ENCODE measurements at regions not wholly inside any gene's neighbourhood (a gene's known extent, or its start where the extent isn't known, plus 50 kb on each side); places are given as distances from the start of the nearest gene placed in this dataset.
"Not testable (repeated sequence)": the region's sequence is repeated elsewhere in the genome, so short reads cannot be mapped to it uniquely, and the experiment has no call there.

DNA sequence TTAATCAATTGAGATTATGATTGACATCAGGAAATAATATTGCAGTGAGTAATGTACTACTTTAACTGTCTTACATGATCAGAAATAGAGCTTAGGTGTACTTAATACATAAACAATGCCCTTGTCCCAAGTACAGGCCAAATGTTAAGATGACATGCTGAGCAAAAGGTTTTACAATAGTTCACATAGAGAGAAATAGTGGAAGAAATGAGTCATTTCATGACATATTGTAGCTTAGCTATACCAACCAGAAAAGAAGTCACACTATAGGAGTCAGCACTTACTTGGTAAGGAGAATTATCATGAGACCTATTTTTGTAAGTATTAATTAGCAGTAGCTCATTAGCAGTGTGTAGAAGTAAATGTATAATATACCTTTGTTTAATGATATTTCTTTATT, 96.4 kb upstream of the NANOGP8 start:
- no peak overlapping the region for H3K4me3 ChIP-seq (ENCODE audit: low read depth in 1 of 2, low read length in 2 of 2)
- no peak overlapping the region for H3K27ac ChIP-seq (ENCODE audit: low read depth, low read length)
- H3K36me3 ChIP-seq (ENCODE audit: insufficient read depth, low read length), result no peaks in the 10 kb centered on the region
- no peak overlapping the region for H3K9ac ChIP-seq (ENCODE audit: low read length)
- peaks cover 4% of the 10 kb centered on the region for H3K4me1 ChIP-seq (ENCODE audit: insufficient read depth, low read length)
- H3K9me3 ChIP-seq (ENCODE audit: low read length), result no peaks in the 10 kb centered on the region
- no peaks in the 10 kb centered on the region for H3K27me3 ChIP-seq (ENCODE audit: control insufficient read depth in 1 of 2, insufficient read depth in 2 of 2, low read length in 2 of 2)

DNA sequence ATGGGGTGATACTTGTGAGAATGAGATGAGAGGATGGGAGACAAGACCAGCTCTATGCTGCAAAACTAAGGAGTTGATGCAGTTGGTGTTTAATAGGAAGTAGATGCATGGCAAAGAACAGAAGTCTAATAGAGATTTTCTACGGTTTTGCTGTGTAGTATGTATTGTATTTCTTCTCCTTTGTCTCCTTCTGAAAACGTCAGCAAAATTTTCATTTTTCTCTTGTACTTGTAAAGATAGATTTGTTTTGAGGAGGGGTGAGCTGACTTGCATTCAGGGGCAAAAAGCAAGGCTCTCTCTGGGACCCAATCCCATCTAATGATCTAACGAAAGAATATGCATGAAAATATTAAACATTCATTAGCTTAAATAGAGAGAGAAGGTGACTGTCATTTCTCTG, 94.6 kb upstream of the NANOGP8 start:
- H3K27ac ChIP-seq (ENCODE audit: low read depth, low read length), result no peak overlapping the region
- no peaks in the 10 kb centered on the region for H3K4me1 ChIP-seq (ENCODE audit: insufficient read depth, low read length)
- no peaks in the 10 kb centered on the region for H3K27me3 ChIP-seq (ENCODE audit: control insufficient read depth in 1 of 2, insufficient read depth in 2 of 2, low read length in 2 of 2)
- H3K9me3 ChIP-seq (ENCODE audit: low read length), result no peaks in the 10 kb centered on the region
- H3K9ac ChIP-seq (ENCODE audit: low read length), result no peak overlapping the region
- no peaks in the 10 kb centered on the region for H3K36me3 ChIP-seq (ENCODE audit: insufficient read depth, low read length)
- no peak overlapping the region for H3K4me3 ChIP-seq (ENCODE audit: low read depth in 1 of 2, low read length in 2 of 2)

GRCh38 chr15:35178186-35178585, 93.1 kb upstream of the NANOGP8 start:
- H3K27me3 ChIP-seq (ENCODE audit: control insufficient read depth in 1 of 2, insufficient read depth in 2 of 2, low read length in 2 of 2), result not testable (repeated sequence)

GRCh38 chr15:35174948-35175347, 89.9 kb upstream of the NANOGP8 start:
- no peaks in the 10 kb centered on the region for H3K36me3 ChIP-seq (ENCODE audit: insufficient read depth, low read length)

More at GRCh38 chr15:35178186-35178585, 93.1 kb upstream of the NANOGP8 start:
- not testable (repeated sequence) for H3K27ac ChIP-seq (ENCODE audit: low read depth, low read length); H3K4me3 ChIP-seq (ENCODE audit: low read depth in 1 of 2, low read length in 2 of 2); H3K36me3 ChIP-seq (ENCODE audit: insufficient read depth, low read length); H3K9me3 ChIP-seq (ENCODE audit: low read length); H3K9ac ChIP-seq (ENCODE audit: low read length); H3K4me1 ChIP-seq (ENCODE audit: insufficient read depth, low read length)

GRCh38 chr15:35173444-35174118, 88.5 kb upstream of the NANOGP8 start:
- Histone ChIP-seq H3K4me3 (ENCODE audit: low read depth in 1 of 2, low read length in 2 of 2) (no peak overlapping the region), H3K4me1 (ENCODE audit: insufficient read depth, low read length) (no peaks in the 10 kb centered on the region), H3K9ac (ENCODE audit: low read length) (no peak overlapping the region), H3K27me3 (ENCODE audit: control insufficient read depth in 1 of 2, insufficient read depth in 2 of 2, low read length in 2 of 2) (no peaks in the 10 kb centered on the region), H3K36me3 (ENCODE audit: insufficient read depth, low read length) (no peaks in the 10 kb centered on the region), H3K27ac (ENCODE audit: low read depth, low read length) (no peak overlapping the region), H3K9me3 (ENCODE audit: low read length) (no peaks in the 10 kb centered on the region)

More at GRCh38 chr15:35174948-35175347, 89.9 kb upstream of the NANOGP8 start:
- Histone ChIP-seq H3K27me3 (ENCODE audit: control insufficient read depth in 1 of 2, insufficient read depth in 2 of 2, low read length in 2 of 2) (no peaks in the 10 kb centered on the region), H3K9me3 (ENCODE audit: low read length) (no peaks in the 10 kb centered on the region), H3K27ac (ENCODE audit: low read depth, low read length) (no peak overlapping the region), H3K4me1 (ENCODE audit: insufficient read depth, low read length) (no peaks in the 10 kb centered on the region), H3K4me3 (ENCODE audit: low read depth in 1 of 2, low read length in 2 of 2) (no peak overlapping the region), H3K9ac (ENCODE audit: low read length) (no peak overlapping the region)

DNA sequence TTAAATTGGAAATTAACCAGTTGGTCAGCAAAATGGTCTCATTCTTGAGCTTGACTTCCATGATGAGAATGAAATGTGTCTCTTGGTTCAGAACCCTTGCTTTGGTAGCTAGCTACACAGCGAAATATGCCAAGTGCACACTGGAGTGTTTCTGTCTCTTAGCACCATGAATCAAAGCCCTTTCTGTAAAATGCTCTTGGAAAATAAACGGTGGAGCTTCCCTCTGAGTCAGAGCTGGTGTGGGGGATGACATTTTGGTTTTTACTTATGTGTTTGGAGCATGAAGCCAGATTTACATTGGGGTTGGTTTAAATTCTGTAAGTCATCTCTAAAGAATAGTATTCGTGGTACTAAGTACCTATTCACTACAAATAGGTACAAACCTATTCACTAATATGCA, 85.1 kb upstream of the NANOGP8 start:
- no peaks in the 10 kb centered on the region for H3K36me3 ChIP-seq (ENCODE audit: insufficient read depth, low read length)
- no peaks in the 10 kb centered on the region for H3K27me3 ChIP-seq (ENCODE audit: control insufficient read depth in 1 of 2, insufficient read depth in 2 of 2, low read length in 2 of 2)
- H3K9ac ChIP-seq (ENCODE audit: low read length), result no peak overlapping the region
- no peak overlapping the region for H3K4me3 ChIP-seq (ENCODE audit: low read depth in 1 of 2, low read length in 2 of 2)
- no peaks in the 10 kb centered on the region for H3K4me1 ChIP-seq (ENCODE audit: insufficient read depth, low read length)
- H3K27ac ChIP-seq (ENCODE audit: low read depth, low read length), result no peak overlapping the region
- H3K9me3 ChIP-seq (ENCODE audit: low read length), result no peaks in the 10 kb centered on the region

DNA sequence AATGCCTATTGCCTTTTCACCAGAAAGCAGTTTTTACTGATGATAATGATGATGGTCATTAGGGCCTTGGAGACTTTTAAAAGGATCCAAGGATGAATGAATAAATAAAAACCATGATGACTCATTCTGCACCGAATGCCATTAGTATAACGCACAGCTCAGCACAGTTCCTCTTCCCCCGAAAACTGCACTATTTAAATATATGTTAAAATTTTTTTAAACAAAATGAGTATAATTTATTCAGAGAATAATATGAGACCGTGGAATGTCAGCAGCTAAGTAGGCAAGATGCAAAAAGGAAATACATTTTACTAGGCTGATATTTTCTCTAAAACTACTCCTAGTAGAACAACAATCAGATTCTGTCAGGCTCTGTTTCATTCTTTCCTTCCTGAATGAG, 83.4 kb upstream of the NANOGP8 start:
- no peaks in the 10 kb centered on the region for H3K4me1 ChIP-seq (ENCODE audit: insufficient read depth, low read length)
- no peak overlapping the region for H3K27ac ChIP-seq (ENCODE audit: low read depth, low read length)
- no peaks in the 10 kb centered on the region for H3K36me3 ChIP-seq (ENCODE audit: insufficient read depth, low read length)
- no peak overlapping the region for H3K4me3 ChIP-seq (ENCODE audit: low read depth in 1 of 2, low read length in 2 of 2)
- H3K9me3 ChIP-seq (ENCODE audit: low read length), result no peaks in the 10 kb centered on the region
- H3K9ac ChIP-seq (ENCODE audit: low read length), result no peak overlapping the region
- H3K27me3 ChIP-seq (ENCODE audit: control insufficient read depth in 1 of 2, insufficient read depth in 2 of 2, low read length in 2 of 2), result no peaks in the 10 kb centered on the region

- no peak overlapping the region for H3K4me3 ChIP-seq (ENCODE audit: low read depth in 1 of 2, low read length in 2 of 2)
- no peaks in the 10 kb centered on the region for H3K4me1 ChIP-seq (ENCODE audit: insufficient read depth, low read length)
- no peak overlapping the region for H3K9ac ChIP-seq (ENCODE audit: low read length)
- no peaks in the 10 kb centered on the region for H3K27me3 ChIP-seq (ENCODE audit: control insufficient read depth in 1 of 2, insufficient read depth in 2 of 2, low read length in 2 of 2)
- H3K27ac ChIP-seq (ENCODE audit: low read depth, low read length), result no peak overlapping the region
- H3K36me3 ChIP-seq (ENCODE audit: insufficient read depth, low read length), result no peaks in the 10 kb centered on the region
- H3K9me3 ChIP-seq (ENCODE audit: low read length), result no peaks in the 10 kb centered on the region
These were observed 82.6 kb upstream of the NANOGP8 start for GRCh38 chr15:35167675-35168074.

DNA sequence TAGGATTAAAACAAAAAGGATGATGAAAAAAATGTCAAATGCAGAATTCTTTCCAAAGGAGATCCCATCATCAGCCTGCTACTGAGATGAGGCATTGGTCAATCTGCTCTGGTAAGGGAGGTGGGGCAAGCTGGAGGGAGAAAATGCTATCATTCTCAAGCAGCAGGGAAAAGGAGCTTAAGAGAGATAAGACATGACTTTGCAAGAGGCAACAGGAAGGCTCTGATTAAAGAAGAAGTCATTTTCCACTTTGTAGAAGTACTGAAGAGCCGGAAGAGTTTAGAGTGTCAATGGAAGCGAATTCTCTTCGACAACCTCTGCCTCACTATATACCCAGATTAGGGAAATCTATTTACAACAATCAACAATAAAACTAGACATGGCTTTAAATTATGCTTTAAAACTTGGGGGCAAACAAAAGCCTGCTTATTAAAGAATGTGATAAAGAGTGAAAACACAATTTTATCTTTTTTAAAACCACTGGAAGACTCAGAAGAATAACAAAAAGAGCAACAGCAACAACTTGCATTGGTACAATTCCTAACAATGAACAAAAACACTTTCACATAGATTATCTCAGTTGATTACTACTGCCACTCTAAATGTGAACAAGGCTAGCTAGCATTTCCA, 81.8 kb upstream of the NANOGP8 start:
- no peak overlapping the region for H3K9ac ChIP-seq (ENCODE audit: low read length)
- no peaks in the 10 kb centered on the region for H3K9me3 ChIP-seq (ENCODE audit: low read length)
- no peaks in the 10 kb centered on the region for H3K4me1 ChIP-seq (ENCODE audit: insufficient read depth, low read length)
- no peak overlapping the region for H3K4me3 ChIP-seq (ENCODE audit: low read depth in 1 of 2, low read length in 2 of 2)
- H3K27me3 ChIP-seq (ENCODE audit: control insufficient read depth in 1 of 2, insufficient read depth in 2 of 2, low read length in 2 of 2), result no peaks in the 10 kb centered on the region
- H3K36me3 ChIP-seq (ENCODE audit: insufficient read depth, low read length), result no peaks in the 10 kb centered on the region
- no peak overlapping the region for H3K27ac ChIP-seq (ENCODE audit: low read depth, low read length)

DNA sequence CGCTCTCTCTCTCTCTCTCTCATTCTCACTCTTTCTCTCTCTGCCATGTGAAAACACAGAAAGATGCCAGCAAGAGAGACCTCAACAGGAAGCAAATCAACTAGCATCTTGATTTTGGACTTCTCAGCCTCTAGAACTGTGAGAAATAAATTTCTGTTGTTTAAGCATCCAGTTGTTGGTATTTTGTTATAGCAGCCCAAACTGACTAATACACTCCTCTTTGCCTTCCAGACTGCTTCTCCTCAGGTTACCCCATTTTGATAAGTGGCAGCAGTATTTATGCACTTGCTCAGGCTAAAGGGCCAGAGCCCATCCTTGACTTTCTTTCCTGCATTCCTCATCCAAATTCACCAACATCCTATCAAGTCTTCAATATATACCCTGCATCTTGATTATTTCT, 76.6 kb upstream of the NANOGP8 start:
- Histone ChIP-seq H3K27ac (ENCODE audit: low read depth, low read length) (no peak overlapping the region), H3K27me3 (ENCODE audit: control insufficient read depth in 1 of 2, insufficient read depth in 2 of 2, low read length in 2 of 2) (no peaks in the 10 kb centered on the region), H3K4me3 (ENCODE audit: low read depth in 1 of 2, low read length in 2 of 2) (no peak overlapping the region), H3K9ac (ENCODE audit: low read length) (no peak overlapping the region), H3K4me1 (ENCODE audit: insufficient read depth, low read length) (no peaks in the 10 kb centered on the region), H3K9me3 (ENCODE audit: low read length) (no peaks in the 10 kb centered on the region), H3K36me3 (ENCODE audit: insufficient read depth, low read length) (no peaks in the 10 kb centered on the region)

DNA sequence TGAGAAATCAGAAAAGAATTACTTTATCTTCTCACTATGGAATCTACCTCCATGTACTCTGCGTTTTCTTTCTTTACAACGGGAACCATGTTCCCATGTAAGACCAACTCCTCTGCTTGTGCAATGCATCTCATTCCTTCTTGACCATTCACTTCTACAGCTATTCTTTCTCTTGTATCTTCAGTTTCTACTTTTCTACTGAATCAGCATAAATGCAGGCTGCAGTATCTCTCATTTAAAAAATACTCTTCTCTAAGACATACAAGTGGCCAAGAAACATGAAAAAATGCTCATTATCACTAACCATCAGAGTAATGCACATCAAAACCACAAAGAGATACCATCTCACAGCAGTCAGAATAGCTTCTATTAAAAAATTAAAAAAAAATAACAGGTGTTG, 74.1 kb upstream of the NANOGP8 start:
- no peaks in the 10 kb centered on the region for H3K27me3 ChIP-seq (ENCODE audit: control insufficient read depth in 1 of 2, insufficient read depth in 2 of 2, low read length in 2 of 2)
- no peaks in the 10 kb centered on the region for H3K9me3 ChIP-seq (ENCODE audit: low read length)
- H3K9ac ChIP-seq (ENCODE audit: low read length), result no peak overlapping the region
- H3K27ac ChIP-seq (ENCODE audit: low read depth, low read length), result no peak overlapping the region
- H3K36me3 ChIP-seq (ENCODE audit: insufficient read depth, low read length), result no peaks in the 10 kb centered on the region
- no peak overlapping the region for H3K4me3 ChIP-seq (ENCODE audit: low read depth in 1 of 2, low read length in 2 of 2)
- H3K4me1 ChIP-seq (ENCODE audit: insufficient read depth, low read length), result no peaks in the 10 kb centered on the region

- Histone ChIP-seq H3K27ac (ENCODE audit: low read depth, low read length) (no peak overlapping the region), H3K4me3 (ENCODE audit: low read depth in 1 of 2, low read length in 2 of 2) (no peak overlapping the region), H3K4me1 (ENCODE audit: insufficient read depth, low read length) (no peaks in the 10 kb centered on the region), H3K36me3 (ENCODE audit: insufficient read depth, low read length) (no peaks in the 10 kb centered on the region), H3K27me3 (ENCODE audit: control insufficient read depth in 1 of 2, insufficient read depth in 2 of 2, low read length in 2 of 2) (no peaks in the 10 kb centered on the region), H3K9me3 (ENCODE audit: low read length) (no peaks in the 10 kb centered on the region), H3K9ac (ENCODE audit: low read length) (no peak overlapping the region)
These were observed 66.7 kb upstream of the NANOGP8 start for GRCh38 chr15:35151782-35152181.
